Large intestine (tissue), 3 donors: ENCODE measurements at regions not wholly inside any gene's neighbourhood (a gene's known extent, or its start where the extent isn't known, plus 50 kb on each side); places are given as distances from the start of the nearest gene placed in this dataset.
"Not testable (repeated sequence)": the region's sequence is repeated elsewhere in the genome, so short reads cannot be mapped to it uniquely, and the experiment has no call there.

ENCODE experiments used
- DNase-seq, 2 donors: peaks; one replicate each; pipeline versions ENCODE4 v3.0.0 to v3.0.0-alpha.2; 2013
- H3K27ac ChIP-seq: one replicate; pipeline ENCODE4 v1.5.1; 2013; ENCODE audit warnings: low read length
- H3K27me3 ChIP-seq: 2 replicates; pipeline ENCODE4 v1.6.1; 2013; ENCODE audit warnings: low read length; ENCODE audit not compliant: control insufficient read depth, insufficient read depth
- H3K36me3 ChIP-seq: 2 replicates; pipeline ENCODE4 v1.6.1; 2013; ENCODE audit warnings: low read length; ENCODE audit not compliant: control insufficient read depth, insufficient read depth
- H3K4me1 ChIP-seq: one replicate; pipeline ENCODE4 v1.6.1; 2013; ENCODE audit warnings: low read length; ENCODE audit not compliant: control insufficient read depth, insufficient read depth
- H3K4me3 ChIP-seq: one replicate; pipeline ENCODE4 v1.5.1; 2013; ENCODE audit warnings: low read length
- H3K9me3 ChIP-seq: one replicate; pipeline ENCODE4 v1.6.1; 2013; ENCODE audit warnings: mild to moderate bottlenecking, low read depth, low read length, moderate library complexity; ENCODE audit not compliant: control insufficient read depth
- WGBS: methylation state at CpG from one replicate; pipeline ENCODE4 v1.1.5; 2013; ENCODE audit warnings: low lambda C conversion rate; ENCODE audit not compliant: insufficient coverage; 5-methylcytosine and 5-hydroxymethylcytosine counted together

DNA sequence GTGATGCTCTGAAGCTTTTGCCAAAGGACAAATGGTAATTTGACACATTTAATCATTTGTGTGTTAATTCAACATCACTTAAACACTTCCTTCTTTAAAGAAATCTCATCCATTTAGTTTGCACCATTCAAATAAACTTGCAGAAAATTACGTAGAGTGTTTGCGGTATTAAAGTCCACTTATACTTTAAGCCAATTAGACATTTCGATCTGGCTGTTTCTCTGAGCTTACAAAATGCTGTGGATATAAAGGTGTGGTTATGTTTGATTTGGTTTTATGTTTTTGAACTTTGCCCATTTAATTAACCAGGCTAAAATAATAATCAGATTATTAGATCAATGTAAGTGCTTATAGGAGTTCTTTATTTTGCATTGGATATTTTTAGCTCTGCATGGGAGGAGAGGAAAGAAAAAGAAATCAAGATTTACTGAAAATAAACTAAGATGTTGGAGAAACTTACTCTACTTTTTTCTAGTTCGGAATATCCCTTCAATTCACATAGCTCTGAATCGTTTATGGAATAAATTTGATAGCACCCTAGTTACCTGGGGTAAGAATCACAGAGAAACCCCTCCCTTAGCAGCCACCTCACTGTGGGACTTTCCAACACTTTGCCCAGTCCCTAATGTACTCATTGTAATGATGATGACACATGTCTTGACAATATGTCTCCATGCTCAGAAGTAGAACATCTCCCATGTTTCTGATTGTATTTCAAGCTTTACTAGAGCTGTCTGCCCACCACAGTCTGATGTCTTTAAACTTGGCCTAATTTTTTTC, 268.0 kb downstream of the BTG1 start:
- 40% methylated on average over 3 of the region's 5 CpGs for WGBS
- Histone ChIP-seq H3K4me3 (no peak overlapping the region), H3K27me3 (no peaks in the 10 kb centered on the region), H3K9me3 (no peaks in the 10 kb centered on the region), H3K27ac (no peak overlapping the region), H3K36me3 (no peaks in the 10 kb centered on the region), H3K4me1 (peaks cover 4% of the 10 kb centered on the region)
- DNase-seq: peak in 1 of 2 donors; percentile 46

DNA sequence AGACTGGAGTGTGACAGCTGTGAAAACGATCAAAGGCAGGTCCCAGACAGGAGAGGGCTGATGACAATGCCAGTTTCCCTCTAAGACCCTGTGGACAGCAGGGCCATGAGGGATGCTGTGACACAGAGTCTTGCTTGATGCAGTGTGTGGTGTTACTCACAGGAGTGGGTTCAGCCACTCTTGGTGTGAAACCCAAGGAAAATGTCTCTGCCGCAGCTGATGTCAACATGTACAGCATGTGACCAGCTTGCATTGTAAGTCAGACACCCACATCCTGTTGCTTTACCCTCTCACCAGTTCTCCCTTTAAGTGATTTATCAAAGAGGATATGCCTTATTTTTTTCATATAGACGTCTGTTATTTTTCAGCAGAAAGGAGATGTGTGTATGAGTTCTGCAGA, 268.6 kb downstream of the BTG1 start:
- peaks cover 4% of the 10 kb centered on the region for H3K4me1 ChIP-seq
- no peak overlapping the region for H3K27ac ChIP-seq
- peak; percentile 30 to 57 for DNase-seq
- no peak overlapping the region for H3K4me3 ChIP-seq
- WGBS: no CpG with 5 or more reads among the region's 3 CpGs
- no peaks in the 10 kb centered on the region for H3K36me3 ChIP-seq
- H3K27me3 ChIP-seq: no peaks in the 10 kb centered on the region
- no peaks in the 10 kb centered on the region for H3K9me3 ChIP-seq

DNA sequence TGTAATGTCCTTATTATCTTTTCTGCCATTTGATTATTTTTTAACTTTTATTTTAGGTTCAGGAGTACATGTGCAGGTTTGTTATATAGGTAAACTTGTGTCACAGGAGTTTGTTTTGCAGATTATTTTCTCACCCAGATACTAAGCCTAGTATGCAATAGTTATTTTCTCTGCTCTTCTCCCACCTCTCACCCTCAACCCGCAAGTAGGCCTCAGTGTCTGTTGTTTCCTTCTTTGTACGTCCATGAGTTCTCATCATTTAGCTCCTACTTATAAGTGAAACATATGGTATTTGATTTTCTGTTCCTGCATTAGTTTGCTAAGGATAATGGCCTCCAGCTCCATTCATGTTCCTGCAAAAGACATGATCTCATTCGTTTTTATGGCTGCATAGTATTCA, 270.0 kb downstream of the BTG1 start:
- not testable (repeated sequence) for H3K27me3 ChIP-seq, H3K4me3 ChIP-seq, DNase-seq, H3K4me1 ChIP-seq, H3K36me3 ChIP-seq, H3K27ac ChIP-seq, H3K9me3 ChIP-seq
- 100% methylated on average over 2 of the region's 3 CpGs for WGBS

DNA sequence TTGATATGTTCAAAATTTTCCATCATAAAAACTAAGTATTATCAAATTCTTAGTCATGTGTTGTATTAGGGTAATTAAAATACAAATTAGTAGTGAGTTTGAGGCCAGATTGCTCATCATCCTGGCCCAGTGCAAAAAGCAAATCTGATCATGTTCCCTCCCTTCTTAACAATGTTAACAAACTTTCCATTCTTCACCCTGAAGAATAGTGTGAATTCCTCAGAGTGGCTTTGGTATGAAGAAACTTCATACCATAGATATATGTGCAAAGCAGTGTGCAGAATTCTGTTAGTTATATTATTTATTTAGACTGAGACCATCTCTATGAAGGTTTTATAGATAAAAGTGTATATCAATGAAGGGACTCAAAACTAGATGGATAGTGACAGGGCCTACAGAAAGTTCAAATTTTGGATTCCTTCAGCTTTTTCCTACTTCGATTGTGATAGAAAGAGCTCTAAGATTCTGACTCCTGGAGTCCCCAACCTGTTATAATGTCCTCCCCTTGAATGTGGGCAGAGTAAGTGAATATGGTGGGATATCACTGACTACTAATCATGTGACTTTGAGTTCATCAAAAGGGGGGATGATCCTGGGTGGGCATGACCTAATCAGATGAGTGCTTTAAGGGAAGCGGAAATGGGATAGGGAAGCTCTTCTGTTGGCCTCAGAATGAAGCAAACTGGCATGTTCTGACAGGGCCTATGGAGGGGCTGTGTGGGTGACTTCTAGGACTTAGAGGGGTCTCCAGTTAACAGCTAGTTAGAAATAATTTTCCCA, 271.4 kb downstream of the BTG1 start:
- no peaks in the 10 kb centered on the region for H3K36me3 ChIP-seq
- H3K27me3 ChIP-seq: no peaks in the 10 kb centered on the region

DNA sequence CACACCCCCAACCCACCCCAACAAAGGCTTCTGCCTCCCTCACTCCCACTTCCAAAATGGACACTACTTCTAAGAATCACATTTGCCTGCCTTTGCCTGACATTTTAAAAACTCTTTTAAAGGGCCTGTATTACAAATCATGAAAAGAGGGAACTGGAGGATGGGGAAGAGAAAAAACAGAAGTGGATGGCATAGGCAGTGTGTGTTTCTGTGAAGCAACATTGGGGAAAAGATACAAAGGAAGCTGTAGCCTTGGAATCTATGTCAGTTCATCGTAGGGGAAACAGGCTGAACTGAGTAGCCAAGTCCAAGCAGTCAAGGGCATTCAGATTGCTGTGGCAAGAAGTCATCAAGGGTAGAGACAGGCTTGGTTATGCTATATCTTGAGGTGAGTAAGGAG, 273.9 kb downstream of the BTG1 start:
- no peaks in the 10 kb centered on the region for H3K4me1 ChIP-seq
- no peaks in the 10 kb centered on the region for H3K9me3 ChIP-seq
- no peaks in the 10 kb centered on the region for H3K36me3 ChIP-seq
- H3K27me3 ChIP-seq: no peaks in the 10 kb centered on the region
- no peak overlapping the region for H3K4me3 ChIP-seq
- DNase-seq: no peak
- no CpG with 5 or more reads among the region's 1 CpG for WGBS
- no peak overlapping the region for H3K27ac ChIP-seq

More for the DNA sequence above, 271.4 kb downstream of the BTG1 start:
- Histone ChIP-seq H3K4me1 (peaks cover 4% of the 10 kb centered on the region), H3K27ac (no peak overlapping the region), H3K9me3 (no peaks in the 10 kb centered on the region), H3K4me3 (no peak overlapping the region)
- no peak for DNase-seq
- no CpG with 5 or more reads among the region's 2 CpGs for WGBS

DNA sequence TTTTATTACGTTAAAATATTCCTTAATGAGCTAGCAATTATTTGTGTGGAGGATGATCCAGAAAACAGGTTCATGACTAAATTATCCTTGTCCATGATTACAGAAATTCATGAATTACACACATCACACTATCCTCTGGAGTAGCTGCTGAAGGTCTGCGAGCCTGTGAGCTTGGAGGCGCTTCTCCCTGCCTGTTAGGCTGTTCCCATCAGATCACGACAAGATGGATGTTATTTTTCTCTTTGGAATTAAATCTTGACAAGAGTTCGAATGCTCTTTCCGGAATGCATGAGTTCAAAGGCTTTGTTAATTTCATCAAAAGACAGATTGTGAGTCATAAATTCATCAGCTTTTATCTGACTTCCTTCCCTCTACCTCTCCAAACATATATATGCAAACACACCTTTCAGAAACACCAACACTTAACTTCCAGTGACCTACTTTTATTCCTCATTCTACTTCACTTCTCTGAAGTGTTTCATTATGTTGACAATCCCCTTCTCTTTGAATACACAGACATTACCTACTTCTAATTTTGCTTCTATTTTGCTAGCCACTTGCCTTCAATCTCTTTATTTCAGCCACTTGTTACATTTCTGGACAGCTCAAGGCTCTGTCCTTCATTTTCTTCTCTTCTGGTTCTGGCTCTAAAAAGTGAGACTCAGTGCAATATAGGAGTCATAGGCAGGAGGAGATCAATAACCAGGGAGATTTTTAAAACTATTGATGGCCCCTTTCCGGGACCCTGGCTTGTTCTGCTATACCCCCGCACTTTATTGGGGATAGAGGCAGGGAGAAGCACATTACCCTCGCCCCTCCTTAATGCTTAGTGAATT, 274.6 kb downstream of the BTG1 start:
- H3K9me3 ChIP-seq: no peaks in the 10 kb centered on the region
- no peak overlapping the region for H3K4me3 ChIP-seq
- no peaks in the 10 kb centered on the region for H3K27me3 ChIP-seq
- DNase-seq: peak in 1 of 2 donors; percentile 20
- no peaks in the 10 kb centered on the region for H3K36me3 ChIP-seq
- no peaks in the 10 kb centered on the region for H3K4me1 ChIP-seq
- WGBS: 20% methylated on average over 1 of the region's 9 CpGs
- no peak overlapping the region for H3K27ac ChIP-seq

DNA sequence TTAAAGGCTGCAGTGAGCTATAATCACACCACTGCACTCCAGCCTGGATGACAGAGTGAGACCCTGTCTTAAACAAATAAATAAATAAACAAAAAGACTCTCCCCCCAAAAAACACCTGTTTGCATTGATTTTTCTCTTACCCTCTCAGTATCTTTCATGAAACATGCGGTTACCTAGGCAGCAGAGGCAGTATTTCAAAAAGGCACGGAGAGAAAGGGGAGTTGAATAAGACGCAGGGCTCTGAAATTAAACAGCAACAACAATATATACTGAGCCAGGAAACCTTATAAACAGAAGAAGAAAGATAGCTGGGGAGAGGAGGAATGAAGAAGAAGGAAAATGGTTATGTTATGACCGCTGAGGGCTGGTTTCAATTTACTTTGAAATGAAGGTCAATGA, 277.6 kb downstream of the BTG1 start:
- WGBS: 66% methylated on average over 3 of the region's 4 CpGs
- H3K9me3 ChIP-seq: no peaks in the 10 kb centered on the region
- DNase-seq: no peak
- H3K36me3 ChIP-seq: no peaks in the 10 kb centered on the region
- H3K4me3 ChIP-seq: no peak overlapping the region
- no peak overlapping the region for H3K27ac ChIP-seq
- no peaks in the 10 kb centered on the region for H3K27me3 ChIP-seq
- no peaks in the 10 kb centered on the region for H3K4me1 ChIP-seq

DNA sequence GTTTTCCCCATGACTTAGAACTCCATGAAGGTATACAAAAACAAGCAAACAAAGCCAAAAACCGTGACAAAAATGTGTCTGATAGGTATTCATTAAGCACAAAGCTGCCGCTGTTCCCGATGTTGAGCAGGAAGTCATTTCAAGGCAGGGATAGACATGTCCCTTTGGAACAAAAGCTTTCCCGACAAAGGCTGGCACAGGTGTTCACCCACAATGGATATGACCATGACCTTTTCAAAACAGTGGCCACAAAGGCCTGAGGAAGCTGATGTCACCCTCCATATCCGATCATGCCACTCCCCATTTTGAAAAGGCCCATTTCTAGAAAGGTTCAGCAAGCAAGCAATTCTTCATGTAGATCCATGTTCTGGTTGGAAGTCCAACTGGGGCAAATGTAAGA, 279.1 kb downstream of the BTG1 start:
- H3K4me3 ChIP-seq: no peak overlapping the region
- WGBS: no CpG with 5 or more reads among the region's 5 CpGs
- H3K4me1 ChIP-seq: no peaks in the 10 kb centered on the region
- no peak overlapping the region for H3K27ac ChIP-seq
- no peaks in the 10 kb centered on the region for H3K9me3 ChIP-seq
- no peak for DNase-seq
- H3K36me3 ChIP-seq: no peaks in the 10 kb centered on the region
- no peaks in the 10 kb centered on the region for H3K27me3 ChIP-seq

DNA sequence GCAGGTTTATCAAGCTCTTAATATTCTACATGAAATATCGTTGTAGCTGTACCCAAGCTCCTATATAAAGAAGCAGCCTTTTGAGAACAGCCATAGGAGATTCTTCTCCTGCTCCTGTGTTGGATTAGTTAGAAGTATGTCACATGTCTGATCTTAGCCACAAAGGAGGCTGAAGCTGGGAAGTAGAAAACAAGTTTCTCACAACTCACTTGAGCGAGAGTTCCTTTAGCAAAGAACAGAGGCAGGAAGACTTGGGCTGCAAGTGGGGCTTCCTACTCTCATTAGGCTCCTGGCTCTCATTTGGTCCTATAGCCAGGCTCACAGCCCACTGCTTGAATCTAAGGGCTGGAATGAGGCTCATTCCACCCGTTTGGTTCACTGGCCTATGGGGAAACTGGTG, 281.9 kb downstream of the BTG1 start:
- H3K4me3 ChIP-seq: no peak overlapping the region
- H3K36me3 ChIP-seq: no peaks in the 10 kb centered on the region
- H3K9me3 ChIP-seq: no peaks in the 10 kb centered on the region
- no peaks in the 10 kb centered on the region for H3K4me1 ChIP-seq
- H3K27me3 ChIP-seq: no peaks in the 10 kb centered on the region
- no peak overlapping the region for H3K27ac ChIP-seq
- no peak for DNase-seq
- WGBS: 100% methylated on average over 1 of the region's 3 CpGs

DNA sequence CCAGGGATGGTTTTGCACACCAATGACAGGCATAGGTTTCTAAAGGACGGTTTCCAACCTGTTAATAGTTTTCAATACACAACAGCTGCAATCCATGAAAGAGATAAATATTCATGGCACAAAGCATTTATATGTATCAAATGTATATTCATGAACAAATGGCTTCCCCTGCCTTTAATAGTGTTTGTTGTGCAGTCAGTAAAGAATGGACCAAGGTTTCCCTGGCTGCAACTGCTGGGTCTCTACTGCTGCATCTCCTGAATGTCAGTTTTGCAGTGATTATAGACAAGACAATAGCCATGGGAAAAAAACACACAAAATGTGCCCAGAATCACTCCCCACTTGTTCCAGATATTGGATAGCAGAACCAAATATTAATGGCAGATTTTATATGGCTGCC, 284.1 kb downstream of the BTG1 start:
- H3K9me3 ChIP-seq: no peaks in the 10 kb centered on the region
- no CpG with 5 or more reads among the region's 1 CpG for WGBS
- no peak for DNase-seq
- H3K4me3 ChIP-seq: no peak overlapping the region
- H3K4me1 ChIP-seq: no peaks in the 10 kb centered on the region
- H3K27me3 ChIP-seq: no peaks in the 10 kb centered on the region
- H3K27ac ChIP-seq: no peak overlapping the region
- no peaks in the 10 kb centered on the region for H3K36me3 ChIP-seq
